Stimulated activated CD8-positive, alpha-beta memory T cell treated with anti-CD3 and anti-CD28 coated beads, Interleukin-15, amount 100 ng/mL, for 24 hours (primary cell): ENCODE measurements at regions not wholly inside any gene's neighbourhood (a gene's known extent, or its start where the extent isn't known, plus 50 kb on each side); places are given as distances from the start of the nearest gene placed in this dataset.
"Not testable (repeated sequence)": the region's sequence is repeated elsewhere in the genome, so short reads cannot be mapped to it uniquely, and the experiment has no call there.

Source experiments
- DNase-seq: peaks from one replicate; pipeline ENCODE4 v3.0.0-alpha.2; 2020; ENCODE audit warnings: low read depth

DNA sequence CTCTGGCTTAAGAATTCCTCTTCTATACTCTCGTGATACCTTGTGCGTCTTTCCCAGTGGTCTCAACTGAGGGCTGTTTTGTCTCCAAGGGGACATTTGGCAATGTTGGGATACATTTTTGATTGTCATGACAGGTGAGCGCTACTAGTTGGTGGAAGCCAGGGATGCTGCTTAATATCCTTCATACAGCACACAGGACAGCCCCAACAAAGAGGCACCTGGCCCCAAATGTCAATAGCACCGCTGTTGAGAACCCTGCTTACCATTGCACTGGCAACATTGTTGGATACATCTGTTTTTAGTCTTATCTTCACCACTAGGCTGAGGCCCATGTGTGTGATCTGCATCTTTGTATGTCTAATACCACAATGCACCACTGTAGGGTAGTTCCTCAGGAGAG lies 114.1 kb downstream of the C9orf152 start:
- DNase-seq = no peak

DNA sequence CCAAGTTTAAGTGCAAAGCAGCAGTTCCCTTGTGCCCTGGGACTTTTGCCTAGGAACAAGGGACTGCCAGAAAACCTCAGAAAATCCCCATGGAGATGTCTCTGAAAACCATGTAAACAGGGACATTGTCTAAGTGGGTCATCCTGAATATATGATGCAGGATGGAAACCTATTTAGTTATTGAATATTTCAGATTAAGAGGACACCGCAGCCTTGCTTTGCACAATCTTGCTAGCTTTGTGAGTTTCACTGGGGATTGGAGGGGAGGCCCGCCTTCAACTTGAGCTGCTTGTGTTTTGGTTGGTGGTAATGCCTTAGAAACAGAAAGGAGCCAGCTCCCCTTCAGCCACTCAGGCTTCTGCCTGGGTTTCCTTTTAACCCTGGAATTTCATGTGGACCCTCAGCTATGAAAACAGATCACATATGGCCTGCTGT lies 112.8 kb downstream of the C9orf152 start:
- DNase-seq = no peak

DNA sequence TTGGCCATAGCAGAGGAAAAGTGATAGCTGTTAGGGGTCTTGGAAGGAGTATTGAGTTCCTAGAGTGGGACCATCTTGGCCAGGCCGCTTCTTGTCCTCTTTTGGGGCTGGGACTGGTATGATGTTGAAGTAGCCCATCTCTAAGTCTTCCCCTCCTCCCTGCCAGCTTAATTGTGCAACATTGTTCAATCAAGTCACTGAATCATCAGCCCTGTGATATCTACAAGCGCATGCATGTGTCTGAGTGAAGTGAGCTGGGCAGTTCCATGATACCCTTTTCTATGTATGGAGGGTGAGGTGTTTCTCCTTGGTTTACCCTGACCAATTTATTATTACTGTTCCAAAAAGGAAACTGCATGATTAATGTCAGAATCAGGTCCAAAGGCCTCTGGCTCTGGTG lies 112.2 kb downstream of the C9orf152 start:
- DNase-seq = no peak

DNA sequence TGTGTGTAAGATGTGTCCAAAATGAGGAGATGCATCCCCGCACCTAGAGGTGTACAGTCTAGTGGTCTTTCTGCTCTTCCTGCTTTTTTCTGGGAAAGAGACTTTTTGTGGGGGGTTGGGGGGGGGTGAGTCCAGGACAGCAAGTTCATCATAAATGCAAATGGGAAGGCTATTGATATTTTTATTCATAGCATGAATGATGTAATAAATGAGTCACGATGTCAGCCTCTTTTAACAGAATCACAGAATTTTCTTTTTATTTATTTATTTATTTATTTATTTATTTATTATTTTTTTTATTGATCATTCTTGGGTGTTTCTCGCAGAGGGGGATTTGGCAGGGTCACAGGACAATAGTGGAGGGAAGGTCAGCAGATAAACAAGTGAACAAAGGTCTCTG lies 111.3 kb downstream of the C9orf152 start:
- DNase-seq = not testable (repeated sequence)

DNA sequence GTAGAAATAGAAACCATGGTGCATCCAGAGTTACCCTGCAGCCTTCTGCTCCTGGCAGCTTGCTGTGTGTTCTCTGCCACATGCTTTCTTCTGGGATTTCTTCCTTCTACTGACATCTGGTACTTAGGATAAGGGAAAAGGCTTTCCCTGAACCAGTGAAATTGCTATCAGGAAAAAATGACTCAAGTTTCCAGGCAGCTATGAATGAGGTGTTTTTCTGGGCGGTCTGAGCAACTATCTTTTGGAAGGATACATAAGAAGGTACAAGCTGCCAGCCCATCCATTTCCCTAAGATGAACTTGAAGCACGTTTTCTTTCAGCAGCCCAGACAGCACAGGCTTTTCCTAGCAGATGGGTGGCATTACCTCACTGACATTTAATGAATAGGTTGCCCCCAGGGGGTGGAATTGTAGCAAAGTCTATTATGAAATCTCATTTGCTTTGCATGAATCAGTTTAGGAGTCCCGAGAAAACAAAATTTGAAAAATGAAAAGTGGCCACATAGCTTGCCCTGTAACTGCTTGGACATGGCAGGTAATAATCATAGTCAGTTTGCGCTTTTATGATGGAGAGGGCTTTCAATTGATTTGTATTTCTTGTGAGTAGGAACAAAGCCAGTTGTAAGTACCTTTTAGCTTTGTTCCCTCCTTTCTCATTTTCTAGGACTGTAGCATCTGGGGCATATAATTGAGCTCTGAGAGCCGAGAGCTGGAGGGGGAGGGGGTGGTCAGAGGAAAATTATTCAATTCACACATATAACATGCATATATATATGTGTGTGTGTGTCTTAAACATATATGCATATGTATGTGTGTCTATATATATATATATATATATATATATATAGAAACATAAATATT lies 108.5 kb downstream of the C9orf152 start:
- no peak for DNase-seq

DNA sequence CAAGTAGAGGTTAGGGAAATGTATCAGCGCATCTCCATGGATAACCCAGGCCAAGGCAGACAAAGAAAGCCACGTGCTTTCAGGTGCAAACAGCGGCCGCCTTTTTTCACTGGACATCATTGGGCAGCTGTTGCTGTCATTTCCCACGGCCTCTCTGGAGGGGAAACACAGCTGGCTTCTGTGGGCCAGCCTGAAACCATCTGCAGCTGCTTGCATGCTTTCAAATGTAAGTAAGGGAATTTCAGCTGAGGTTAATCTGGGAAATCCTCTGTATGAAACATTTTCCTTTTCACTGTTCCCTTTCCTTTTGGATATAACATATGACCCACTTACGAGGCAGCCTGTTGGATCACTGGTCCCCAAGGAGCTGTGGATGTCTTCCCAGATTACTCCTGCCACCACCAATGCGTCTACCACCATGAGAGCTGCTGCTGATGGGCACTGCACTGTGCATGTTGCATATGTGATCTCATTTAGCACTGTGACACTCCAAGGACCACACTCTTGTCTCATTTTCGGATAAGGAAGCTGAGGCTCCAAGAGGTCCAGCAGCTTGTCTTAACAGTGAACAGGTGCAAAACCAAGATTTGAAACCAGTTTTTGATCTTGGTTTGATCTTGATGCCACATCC lies 106.3 kb downstream of the C9orf152 start:
- DNase-seq = no peak

- no peak for DNase-seq
Measured at GRCh38 chr9:110103257-110103656, 104.7 kb downstream of the C9orf152 start.

- DNase-seq = no peak
Measured at GRCh38 chr9:110104261-110104809, 103.6 kb downstream of the C9orf152 start.

DNA sequence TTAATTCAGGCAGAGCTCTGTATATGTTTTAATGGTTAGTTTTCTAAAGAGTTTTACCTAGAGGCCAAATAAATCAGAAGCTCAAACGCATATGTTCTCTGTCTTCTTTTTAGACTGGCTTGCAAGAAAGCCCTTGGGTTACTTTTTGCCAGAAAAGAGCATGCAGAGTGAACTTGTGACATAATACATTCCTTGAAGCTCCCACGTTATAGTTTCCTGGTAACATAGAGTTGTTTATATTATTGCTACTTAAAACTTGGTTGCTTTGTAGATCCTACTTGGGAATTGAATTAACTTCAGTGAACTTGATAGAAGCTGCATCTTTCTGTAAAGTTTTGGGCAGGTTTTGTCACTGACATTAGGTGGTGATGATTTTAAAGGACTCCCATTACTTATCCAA lies 102.9 kb downstream of the C9orf152 start:
- DNase-seq = no peak

- DNase-seq = no peak
Measured at GRCh38 chr9:110106661-110107060, 101.3 kb downstream of the C9orf152 start.

- DNase-seq = no peak
Measured at GRCh38 chr9:110109333-110110092, 98.4 kb downstream of the C9orf152 start.

DNA sequence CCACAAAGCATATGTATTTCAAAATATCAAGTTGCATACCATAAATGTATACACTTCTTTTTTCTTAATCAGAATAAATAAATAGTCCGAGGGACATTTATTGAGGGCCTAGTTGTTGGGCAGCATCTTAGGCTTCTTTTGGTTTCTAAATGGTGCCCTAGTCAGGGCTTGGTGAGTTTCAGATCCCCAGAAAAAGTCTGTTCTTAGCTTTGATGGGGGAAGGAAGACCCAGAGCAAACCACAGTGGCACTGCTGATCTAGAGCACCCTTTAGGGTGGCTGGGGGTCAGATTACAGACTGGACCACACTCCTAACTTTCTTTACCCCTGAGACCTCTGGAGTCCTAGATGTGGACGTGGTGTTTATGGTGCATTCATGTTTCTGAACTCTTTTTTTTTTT lies 97.8 kb downstream of the C9orf152 start:
- DNase-seq = no peak

DNA sequence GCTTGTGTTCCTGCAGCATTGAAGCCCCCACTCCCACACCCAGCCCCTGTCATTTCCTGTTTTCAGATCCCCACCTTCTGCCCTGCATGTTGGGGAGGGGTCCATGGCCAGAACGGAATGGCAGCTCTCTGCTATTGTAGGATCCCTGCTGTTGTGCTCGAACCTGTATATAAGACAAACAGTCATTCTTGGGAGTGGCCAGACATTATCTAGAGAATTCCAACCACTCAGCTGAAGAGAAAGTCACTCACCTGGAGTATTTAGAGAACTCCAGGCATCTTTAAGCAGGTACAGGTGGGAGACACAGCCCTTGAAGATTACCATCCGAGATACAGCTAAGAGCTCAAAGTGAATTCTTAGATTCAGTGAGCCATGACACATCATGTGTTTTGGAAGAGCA lies 96.1 kb downstream of the C9orf152 start:
- no peak for DNase-seq

DNA sequence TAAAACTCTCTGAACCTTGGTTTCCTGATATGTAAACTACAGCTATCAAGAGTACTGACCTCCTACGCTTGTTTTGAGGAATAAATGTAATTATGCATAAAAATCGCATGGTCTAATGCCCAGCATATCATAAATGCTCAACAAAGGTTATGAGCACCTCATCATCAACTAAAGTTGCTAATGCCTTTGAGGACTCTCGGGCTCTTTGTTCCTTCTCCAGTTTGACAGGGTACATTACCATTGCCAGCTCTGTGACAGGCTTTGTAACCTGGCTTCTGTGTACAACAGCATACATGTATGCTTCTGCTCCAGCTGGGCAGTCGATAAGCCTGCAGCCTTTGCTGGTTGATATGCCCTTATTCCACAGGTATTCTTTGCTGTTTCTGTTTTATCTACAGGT lies 95.2 kb downstream of the C9orf152 start:
- no peak for DNase-seq

DNA sequence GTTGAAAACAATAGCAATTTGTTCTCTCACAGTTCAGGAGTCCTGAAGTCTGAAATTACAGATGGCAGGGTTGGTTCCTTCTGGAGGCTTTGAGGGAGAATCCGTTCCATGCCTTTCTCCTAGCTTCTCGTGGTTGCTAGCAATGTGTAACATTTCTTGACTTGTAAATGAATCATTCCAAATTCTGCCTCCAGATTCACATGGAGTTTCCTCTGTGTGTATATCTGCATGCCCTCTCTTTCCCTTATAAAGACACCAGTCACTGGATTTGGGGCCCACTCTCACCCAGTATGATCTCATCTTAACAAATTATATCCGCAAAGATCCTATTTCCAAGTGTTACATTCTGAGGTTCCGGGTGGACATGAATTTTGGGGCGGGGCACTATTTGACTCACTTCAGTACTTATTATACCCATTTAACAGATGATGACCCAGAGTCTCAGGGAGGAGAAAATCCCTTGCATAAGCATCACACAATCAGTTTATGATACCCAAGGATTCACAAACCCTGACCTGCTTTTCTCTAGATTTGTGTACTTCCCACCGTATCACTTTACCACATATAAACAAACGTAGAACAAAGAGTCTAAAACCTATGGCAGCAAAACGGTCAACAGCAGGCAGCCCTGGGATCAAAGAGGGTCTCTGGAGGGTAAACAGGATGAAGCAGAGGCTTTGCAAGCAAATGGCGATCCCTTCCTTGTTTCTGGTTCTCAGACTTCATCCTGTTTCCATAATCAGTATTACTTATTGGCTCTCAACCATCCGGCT lies 93.7 kb downstream of the C9orf152 start:
- no peak for DNase-seq

DNA sequence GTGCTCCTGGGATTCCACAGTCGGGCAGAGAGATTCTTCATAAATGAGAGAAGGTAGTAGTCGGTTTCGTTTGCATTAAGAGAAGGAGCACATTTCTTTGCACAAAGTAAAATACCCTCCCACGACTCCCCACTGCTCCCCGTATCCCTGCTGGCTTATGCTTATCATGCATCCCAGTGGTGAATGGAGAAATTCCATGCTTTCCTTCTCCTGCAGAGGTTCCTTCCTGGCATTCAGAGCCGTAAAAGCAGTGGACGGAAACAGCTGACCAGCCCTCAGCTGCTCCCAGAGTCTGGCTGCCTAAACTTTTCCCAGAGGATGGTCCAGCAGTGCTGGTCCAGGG lies 93.1 kb downstream of the C9orf152 start:
- no peak for DNase-seq

GRCh38 chr9:110115341-110115820 lies 92.6 kb downstream of the C9orf152 start:
- no peak for DNase-seq

DNA sequence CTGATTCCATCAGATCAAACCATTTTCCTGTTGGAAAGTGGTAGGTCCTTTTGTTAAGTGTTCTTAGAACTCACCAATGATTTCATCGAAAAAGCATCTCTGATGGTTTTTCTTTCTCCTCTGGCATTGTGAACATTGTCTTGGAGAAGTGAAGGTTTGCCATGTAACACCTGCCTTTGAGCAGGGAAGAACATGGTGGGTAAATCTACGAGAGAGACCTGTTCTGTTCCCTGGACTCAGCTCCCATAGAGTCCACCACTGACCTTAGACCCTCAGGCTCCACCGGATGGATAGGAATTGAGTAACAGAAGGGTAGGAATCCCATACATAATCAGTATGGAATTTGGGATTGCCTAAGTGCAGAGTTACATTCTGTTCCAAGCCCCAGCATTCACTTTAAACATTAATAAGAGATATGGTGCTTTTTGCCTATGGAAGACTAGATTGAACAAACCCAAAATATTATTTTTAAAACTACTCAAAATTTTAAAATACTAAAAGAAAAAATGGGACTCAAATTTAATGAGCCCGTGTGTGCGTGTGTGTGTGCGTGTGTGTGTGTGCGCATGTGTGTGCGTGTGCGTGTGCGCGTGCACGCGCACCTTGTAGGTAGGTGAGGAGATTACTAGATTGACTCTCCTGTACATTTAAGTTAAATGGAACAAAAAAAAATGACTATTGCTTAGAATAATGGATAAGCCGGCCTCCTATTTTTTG lies 92.0 kb downstream of the C9orf152 start:
- DNase-seq = no peak

- no peak for DNase-seq
Measured at GRCh38 chr9:110116543-110116885, 91.4 kb downstream of the C9orf152 start.

- no peak for DNase-seq
Measured at GRCh38 chr9:110121170-110121569, 86.8 kb downstream of the C9orf152 start.
